Endothelial cell of hepatic sinusoid (primary cell): ENCODE measurements at regions not wholly inside any gene's neighbourhood (a gene's known extent, or its start where the extent isn't known, plus 50 kb on each side); places are given as distances from the start of the nearest gene placed in this dataset.

Experiments
- in situ Hi-C: cut with HindIII; loops from 2 replicates; pipeline ENCODE4 v1.10.0; 2017; ENCODE audit warnings: low sequenced_read_pairs

- in situ Hi-C loops: no loop called here
These were observed 63.5 kb downstream of the PCDH18 start for GRCh38 chr4:137468836-137469235.

GRCh38 chr4:137467537-137467936 lies 64.8 kb downstream of the PCDH18 start:
- in situ Hi-C loops: no loop called here

GRCh38 chr4:137463377-137464003 lies 68.8 kb downstream of the PCDH18 start:
- in situ Hi-C loops: no loop called here

GRCh38 chr4:137455647-137456321 lies 76.5 kb downstream of the PCDH18 start:
- in situ Hi-C loops: no loop called here

- in situ Hi-C loops: no loop called here
These were observed 77.5 kb downstream of the PCDH18 start for GRCh38 chr4:137454767-137455166.

GRCh38 chr4:137452799-137453198 lies 79.5 kb downstream of the PCDH18 start:
- in situ Hi-C loops: no loop called here

- in situ Hi-C loops: no loop called here
These were observed 81.0 kb downstream of the PCDH18 start for GRCh38 chr4:137451172-137451825.

GRCh38 chr4:137448402-137448801 lies 83.9 kb downstream of the PCDH18 start:
- in situ Hi-C loops: no loop called here

- in situ Hi-C loops: no loop called here
These were observed 86.2 kb downstream of the PCDH18 start for GRCh38 chr4:137446071-137446470.

GRCh38 chr4:137443031-137443800 lies 89.1 kb downstream of the PCDH18 start:
- in situ Hi-C loops: no loop called here

GRCh38 chr4:137432446-137433311 lies 99.6 kb downstream of the PCDH18 start:
- in situ Hi-C loops: no loop called here

- in situ Hi-C loops: no loop called here
These were observed 102.1 kb downstream of the PCDH18 start for GRCh38 chr4:137430171-137430570.

GRCh38 chr4:137427411-137427810 lies 104.9 kb downstream of the PCDH18 start:
- in situ Hi-C loops: no loop called here

GRCh38 chr4:137425281-137425680 lies 107.0 kb downstream of the PCDH18 start:
- in situ Hi-C loops: no loop called here

- in situ Hi-C loops: no loop called here
These were observed 109.6 kb downstream of the PCDH18 start for GRCh38 chr4:137422666-137423065.

GRCh38 chr4:137421796-137422195 lies 110.5 kb downstream of the PCDH18 start:
- in situ Hi-C loops: no loop called here

- in situ Hi-C loops: no loop called here
These were observed 111.3 kb downstream of the PCDH18 start for GRCh38 chr4:137420901-137421396.

- in situ Hi-C loops: no loop called here
These were observed 114.6 kb downstream of the PCDH18 start for GRCh38 chr4:137417676-137418075.

GRCh38 chr4:137414802-137415201 lies 117.5 kb downstream of the PCDH18 start:
- in situ Hi-C loops: no loop called here

- in situ Hi-C loops: no loop called here
These were observed 123.6 kb downstream of the PCDH18 start for GRCh38 chr4:137408527-137409177.
